Neuron (in vitro differentiated cells): ENCODE measurements at regions not wholly inside any gene's neighbourhood (a gene's known extent, or its start where the extent isn't known, plus 50 kb on each side); places are given as distances from the start of the nearest gene placed in this dataset.

Experiments used
- H2AFZ ChIP-seq: one replicate; pipeline ENCODE4 v1.6.1; 2013; ENCODE audit warnings: low read depth, mild to moderate bottlenecking, inconsistent platforms, low read length, moderate library complexity
- H3K27me3 ChIP-seq: one replicate; pipeline ENCODE4 v1.6.1; 2013; ENCODE audit warnings: low read length; ENCODE audit not compliant: insufficient read depth
- H3K36me3 ChIP-seq: one replicate; pipeline ENCODE4 v1.6.1; 2013; ENCODE audit warnings: low read length; ENCODE audit not compliant: insufficient read depth
- H3K4me1 ChIP-seq: one replicate; pipeline ENCODE4 v1.6.1; 2013; ENCODE audit warnings: low read length; ENCODE audit not compliant: insufficient read depth
- H3K4me3 ChIP-seq: 2 replicates; pipeline ENCODE4 v1.5.1; 2013; ENCODE audit warnings: mild to moderate bottlenecking, low read length, moderate library complexity
- H3K9me3 ChIP-seq: one replicate; pipeline ENCODE4 v1.6.1; 2013; ENCODE audit warnings: low read length

DNA sequence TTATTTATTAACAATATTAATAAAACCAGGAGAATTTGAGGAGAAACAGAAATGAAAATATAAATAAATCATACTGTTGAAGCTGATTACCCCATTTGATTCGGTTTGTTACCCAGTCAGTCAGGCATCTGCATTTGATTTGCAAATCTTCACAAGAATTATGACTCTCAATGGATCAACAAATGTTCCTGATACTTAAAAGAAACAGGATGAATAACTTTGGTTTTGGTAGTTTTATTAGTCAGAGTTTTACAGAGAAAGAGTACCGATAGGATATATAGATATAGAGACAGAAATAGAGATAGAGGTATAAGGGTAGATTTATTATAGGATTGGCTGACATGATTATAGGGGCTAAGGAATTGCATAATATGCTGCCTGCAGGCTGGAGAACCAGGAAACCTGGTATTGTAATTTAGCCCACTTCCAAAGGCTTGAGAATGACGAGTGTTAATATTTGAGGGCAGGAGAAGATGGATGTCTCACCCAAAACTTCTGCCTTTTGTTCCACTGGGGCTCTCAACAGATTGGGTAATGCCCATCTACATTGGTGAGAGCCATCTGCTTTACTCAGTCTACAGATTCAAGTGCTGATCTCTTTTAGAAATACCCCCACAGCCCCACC is 241.6 kb upstream of the COL8A1 start:
- no peaks in the 10 kb centered on the region for H3K27me3 ChIP-seq
- no peak overlapping the region for H3K4me3 ChIP-seq
- H3K9me3 ChIP-seq: no peaks in the 10 kb centered on the region
- no peak overlapping the region for H2AFZ ChIP-seq
- H3K4me1 ChIP-seq: no peaks in the 10 kb centered on the region
- H3K36me3 ChIP-seq: no peaks in the 10 kb centered on the region

GRCh38 chr3:99394831-99395778 is 243.3 kb upstream of the COL8A1 start:
- no peak overlapping the region for H2AFZ ChIP-seq
- no peak overlapping the region for H3K4me3 ChIP-seq
- no peaks in the 10 kb centered on the region for H3K9me3 ChIP-seq
- H3K4me1 ChIP-seq: no peaks in the 10 kb centered on the region
- no peaks in the 10 kb centered on the region for H3K27me3 ChIP-seq
- no peaks in the 10 kb centered on the region for H3K36me3 ChIP-seq

- no peaks in the 10 kb centered on the region for H3K4me1 ChIP-seq
- no peak overlapping the region for H2AFZ ChIP-seq
- no peaks in the 10 kb centered on the region for H3K27me3 ChIP-seq
- H3K36me3 ChIP-seq: no peaks in the 10 kb centered on the region
- H3K9me3 ChIP-seq: no peaks in the 10 kb centered on the region
- no peak overlapping the region for H3K4me3 ChIP-seq
Observed at GRCh38 chr3:99393961-99394360, 244.4 kb upstream of the COL8A1 start.

- H3K4me3 ChIP-seq: no peak overlapping the region
- no peaks in the 10 kb centered on the region for H3K27me3 ChIP-seq
Observed at GRCh38 chr3:99388780-99389179, 249.6 kb upstream of the COL8A1 start.

GRCh38 chr3:99384596-99384995 is 253.8 kb upstream of the COL8A1 start:
- H3K36me3 ChIP-seq: no peaks in the 10 kb centered on the region
- H3K9me3 ChIP-seq: no peaks in the 10 kb centered on the region
- no peaks in the 10 kb centered on the region for H3K4me1 ChIP-seq
- H2AFZ ChIP-seq: no peak overlapping the region
- no peak overlapping the region for H3K4me3 ChIP-seq
- H3K27me3 ChIP-seq: no peaks in the 10 kb centered on the region

More at GRCh38 chr3:99388780-99389179, 249.6 kb upstream of the COL8A1 start:
- Histone ChIP-seq H3K36me3 (no peaks in the 10 kb centered on the region), H3K9me3 (no peaks in the 10 kb centered on the region), H3K4me1 (no peaks in the 10 kb centered on the region), H2AFZ (no peak overlapping the region)

GRCh38 chr3:99376926-99377325 is 261.5 kb upstream of the COL8A1 start:
- H2AFZ ChIP-seq: no peak overlapping the region
- no peak overlapping the region for H3K4me3 ChIP-seq
- no peaks in the 10 kb centered on the region for H3K4me1 ChIP-seq
- H3K36me3 ChIP-seq: no peaks in the 10 kb centered on the region
- no peaks in the 10 kb centered on the region for H3K9me3 ChIP-seq
- no peaks in the 10 kb centered on the region for H3K27me3 ChIP-seq

- H3K36me3 ChIP-seq: no peaks in the 10 kb centered on the region
- H2AFZ ChIP-seq: no peak overlapping the region
- no peaks in the 10 kb centered on the region for H3K27me3 ChIP-seq
- H3K4me3 ChIP-seq: no peak overlapping the region
- H3K9me3 ChIP-seq: no peaks in the 10 kb centered on the region
- no peaks in the 10 kb centered on the region for H3K4me1 ChIP-seq
Observed at GRCh38 chr3:99373846-99374210, 264.6 kb upstream of the COL8A1 start.

DNA sequence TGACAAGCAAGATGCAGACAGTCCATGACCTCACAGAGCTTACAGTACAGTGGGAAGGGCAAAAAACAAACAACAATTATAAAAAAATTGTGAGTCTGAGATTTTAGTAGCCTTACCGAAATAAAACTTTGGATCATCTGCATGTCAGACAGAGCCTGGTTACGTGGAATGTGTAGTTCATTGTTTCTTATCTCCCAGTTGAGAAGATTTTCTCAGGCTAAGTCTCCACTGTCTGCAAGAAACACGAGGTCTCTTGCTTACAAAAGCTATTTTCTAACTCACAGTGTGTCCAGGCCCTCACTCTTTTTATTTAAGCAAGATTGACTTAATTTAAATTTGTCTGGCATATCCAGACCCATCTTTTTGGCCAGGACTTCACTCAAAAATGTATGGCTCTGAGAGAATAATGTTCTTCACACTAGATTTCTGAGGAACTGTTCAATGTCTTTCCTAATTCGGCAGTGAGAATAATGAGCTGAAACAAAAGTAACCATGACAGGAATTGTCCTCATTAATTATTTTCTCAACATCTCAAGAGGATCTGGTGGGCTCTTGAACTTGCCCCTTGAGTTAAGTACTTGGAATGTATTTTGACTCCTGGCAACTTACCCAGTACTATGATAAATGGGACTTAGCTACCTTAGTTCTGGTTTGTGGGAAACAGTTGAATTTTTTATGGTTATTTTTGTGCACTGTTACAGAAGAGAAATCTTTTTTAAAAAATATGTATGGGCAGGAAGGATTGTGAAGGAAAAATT is 265.1 kb upstream of the COL8A1 start:
- no peak overlapping the region for H2AFZ ChIP-seq
- no peaks in the 10 kb centered on the region for H3K4me1 ChIP-seq
- no peak overlapping the region for H3K4me3 ChIP-seq
- no peaks in the 10 kb centered on the region for H3K36me3 ChIP-seq
- no peaks in the 10 kb centered on the region for H3K9me3 ChIP-seq
- no peaks in the 10 kb centered on the region for H3K27me3 ChIP-seq

- Histone ChIP-seq H3K27me3 (no peaks in the 10 kb centered on the region), H3K9me3 (no peaks in the 10 kb centered on the region), H3K4me3 (no peak overlapping the region), H2AFZ (no peak overlapping the region), H3K4me1 (no peaks in the 10 kb centered on the region), H3K36me3 (no peaks in the 10 kb centered on the region)
Observed at GRCh38 chr3:99366663-99367429, 271.5 kb upstream of the COL8A1 start.

GRCh38 chr3:99365979-99366378 is 272.4 kb upstream of the COL8A1 start:
- H3K9me3 ChIP-seq: no peaks in the 10 kb centered on the region
- no peak overlapping the region for H2AFZ ChIP-seq
- no peaks in the 10 kb centered on the region for H3K36me3 ChIP-seq
- no peaks in the 10 kb centered on the region for H3K4me1 ChIP-seq
- no peaks in the 10 kb centered on the region for H3K27me3 ChIP-seq
- no peak overlapping the region for H3K4me3 ChIP-seq

GRCh38 chr3:99365396-99365795 is 273.0 kb upstream of the COL8A1 start:
- H2AFZ ChIP-seq: no peak overlapping the region
- H3K4me3 ChIP-seq: no peak overlapping the region
- no peaks in the 10 kb centered on the region for H3K9me3 ChIP-seq
- H3K27me3 ChIP-seq: no peaks in the 10 kb centered on the region
- no peaks in the 10 kb centered on the region for H3K36me3 ChIP-seq
- no peaks in the 10 kb centered on the region for H3K4me1 ChIP-seq

- Histone ChIP-seq H3K4me3 (no peak overlapping the region), H2AFZ (no peak overlapping the region), H3K4me1 (no peaks in the 10 kb centered on the region), H3K36me3 (no peaks in the 10 kb centered on the region), H3K27me3 (no peaks in the 10 kb centered on the region), H3K9me3 (no peaks in the 10 kb centered on the region)
Observed at GRCh38 chr3:99357131-99357530, 281.3 kb upstream of the COL8A1 start.
